ENCODE measurements at regions not wholly inside any gene's neighbourhood (a gene's known extent, or its start where the extent isn't known, plus 50 kb on each side); places are given as distances from the start of the nearest gene placed in this dataset.
"Not testable (repeated sequence)": the region's sequence is repeated elsewhere in the genome, so short reads cannot be mapped to it uniquely, and the experiment has no call there.

GRCh38 chr2:180234991-180235390, 227.9 kb upstream of the CWC22 start:
- H3K9me3 ChIP-seq (ENCODE audit: control insufficient read depth, low read length); H3K9me3 Mint-ChIP-seq: not testable (repeated sequence)

DNA sequence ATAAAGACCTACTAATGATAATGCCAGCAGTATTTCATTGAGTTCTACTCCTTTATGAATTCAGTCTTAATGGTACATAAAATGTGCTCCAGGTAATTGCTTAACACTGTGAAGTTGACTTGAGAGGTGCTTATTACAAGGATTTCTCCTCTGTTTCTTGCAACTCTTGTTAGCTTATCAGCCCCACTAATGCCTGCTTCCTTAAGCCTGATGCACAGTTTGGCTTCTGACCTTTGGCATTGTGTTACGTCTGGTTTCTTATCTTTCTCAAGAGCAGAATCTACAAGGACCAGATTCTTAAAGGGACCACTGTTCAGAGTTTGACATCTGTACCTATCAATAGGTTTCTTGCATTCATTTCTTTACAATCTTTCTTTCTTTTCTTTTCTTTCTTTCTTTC, 223.9 kb upstream of the CWC22 start:
- no peak overlapping the region for H3K4me3 ChIP-seq (ENCODE audit: low read length)

More at GRCh38 chr2:180234991-180235390, 227.9 kb upstream of the CWC22 start:
- H3K9ac ChIP-seq (ENCODE audit: extremely low read depth, low read length, poor library complexity, severe bottlenecking); H3K36me3 ChIP-seq (ENCODE audit: control insufficient read depth, insufficient read depth, low read length); DNase-seq; H3K27ac ChIP-seq (ENCODE audit: low read depth, low read length); H3K4me3 Mint-ChIP-seq; H3K27ac Mint-ChIP-seq; H3K4me3 ChIP-seq (ENCODE audit: low read length); H3K27me3 Mint-ChIP-seq (ENCODE audit: insufficient read depth); H3K27me3 ChIP-seq (ENCODE audit: control insufficient read depth, insufficient read depth, low read length, poor library complexity, severe bottlenecking); H3K36me3 Mint-ChIP-seq (ENCODE audit: low read depth); H3K4me1 ChIP-seq (ENCODE audit: control insufficient read depth, insufficient read depth, low read length): not testable (repeated sequence)
- WGBS, 2 experiments (ENCODE audit: insufficient coverage in 1 of 2, insufficient read length in 1 of 2): 96 to 100% methylated on average over 5 of the region's 5 CpGs
- H3K4me1 Mint-ChIP-seq: peaks cover 12% of the 10 kb centered on the region

DNA sequence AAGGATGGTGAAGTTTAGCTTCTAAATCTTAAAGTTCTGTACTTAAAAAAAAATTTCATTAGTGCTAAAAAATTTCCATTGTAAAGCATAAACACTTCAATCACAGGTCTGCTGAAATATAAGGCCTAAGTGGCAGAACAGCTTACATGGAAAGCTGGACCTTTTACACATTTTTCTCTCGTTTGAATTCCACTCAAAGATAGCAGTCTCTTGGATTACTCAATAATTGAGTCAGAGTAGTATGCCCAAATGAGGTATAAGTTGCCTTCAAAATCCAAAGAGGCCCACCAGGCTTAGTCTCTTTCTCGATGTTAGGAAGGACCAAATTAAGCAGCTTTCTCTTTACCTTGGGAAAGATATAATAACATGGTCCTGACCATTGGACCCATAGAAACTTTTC, 220.4 kb upstream of the CWC22 start:
- H3K27ac ChIP-seq (ENCODE audit: low read depth, low read length): no peak overlapping the region
- no peak overlapping the region for H3K27ac Mint-ChIP-seq
- DNase-seq: no peak
- 84 to 97% methylated on average over 2 of the region's 2 CpGs for WGBS, 2 experiments (ENCODE audit: insufficient coverage in 1 of 2, insufficient read length in 1 of 2)
- no peak overlapping the region for H3K9ac ChIP-seq (ENCODE audit: extremely low read depth, low read length, poor library complexity, severe bottlenecking)
- peaks cover 25% of the 10 kb centered on the region for H3K9me3 Mint-ChIP-seq
- H3K36me3 ChIP-seq (ENCODE audit: control insufficient read depth, insufficient read depth, low read length): no peaks in the 10 kb centered on the region
- peaks cover 26% of the 10 kb centered on the region for H3K4me1 Mint-ChIP-seq
- peaks cover 9% of the 10 kb centered on the region for H3K4me1 ChIP-seq (ENCODE audit: control insufficient read depth, insufficient read depth, low read length)
- no peaks in the 10 kb centered on the region for H3K27me3 Mint-ChIP-seq (ENCODE audit: insufficient read depth)
- peaks cover 23% of the 10 kb centered on the region for H3K9me3 ChIP-seq (ENCODE audit: control insufficient read depth, low read length)
- no peaks in the 10 kb centered on the region for H3K27me3 ChIP-seq (ENCODE audit: control insufficient read depth, insufficient read depth, low read length, poor library complexity, severe bottlenecking)
- no peak for TF ChIP-seq CTCF (conservative IDR thresholded peaks at IDR 0.05)
- H3K36me3 Mint-ChIP-seq (ENCODE audit: low read depth): no peaks in the 10 kb centered on the region
- H3K4me3 ChIP-seq (ENCODE audit: low read length): no peak overlapping the region
- H3K4me3 Mint-ChIP-seq: no peak overlapping the region

More for the DNA sequence above, 223.9 kb upstream of the CWC22 start:
- no peak overlapping the region for H3K27ac ChIP-seq (ENCODE audit: low read depth, low read length)
- Mint-ChIP-seq H3K27me3 (ENCODE audit: insufficient read depth) (no peaks in the 10 kb centered on the region), H3K4me1 (peaks cover 26% of the 10 kb centered on the region), H3K27ac (no peak overlapping the region), H3K36me3 (ENCODE audit: low read depth) (no peaks in the 10 kb centered on the region), H3K4me3 (no peak overlapping the region), H3K9me3 (peaks cover 5% of the 10 kb centered on the region)
- peaks cover 10% of the 10 kb centered on the region for H3K4me1 ChIP-seq (ENCODE audit: control insufficient read depth, insufficient read depth, low read length)
- H3K36me3 ChIP-seq (ENCODE audit: control insufficient read depth, insufficient read depth, low read length): no peaks in the 10 kb centered on the region
- 2 to 9% methylated on average over 1 of the region's 1 CpG for WGBS, 2 experiments (ENCODE audit: insufficient coverage in 1 of 2, insufficient read length in 1 of 2)
- no peak for DNase-seq
- no peak for TF ChIP-seq CTCF (conservative IDR thresholded peaks at IDR 0.05)
- H3K27me3 ChIP-seq (ENCODE audit: control insufficient read depth, insufficient read depth, low read length, poor library complexity, severe bottlenecking): no peaks in the 10 kb centered on the region
- H3K9ac ChIP-seq (ENCODE audit: extremely low read depth, low read length, poor library complexity, severe bottlenecking): no peak overlapping the region
- peaks cover 5% of the 10 kb centered on the region for H3K9me3 ChIP-seq (ENCODE audit: control insufficient read depth, low read length)

- no peak overlapping the region for H3K9ac ChIP-seq (ENCODE audit: extremely low read depth, low read length, poor library complexity, severe bottlenecking)
- peaks cover 15% of the 10 kb centered on the region for H3K4me1 Mint-ChIP-seq
- H3K27me3 ChIP-seq (ENCODE audit: control insufficient read depth, insufficient read depth, low read length, poor library complexity, severe bottlenecking): no peaks in the 10 kb centered on the region
- no peak overlapping the region for H3K27ac Mint-ChIP-seq
- H3K9me3 Mint-ChIP-seq: peaks cover 25% of the 10 kb centered on the region
- TF ChIP-seq CTCF (conservative IDR thresholded peaks at IDR 0.05): no peak
- DNase-seq: no peak
- H3K4me1 ChIP-seq (ENCODE audit: control insufficient read depth, insufficient read depth, low read length): peaks cover 6% of the 10 kb centered on the region
- no peak overlapping the region for H3K27ac ChIP-seq (ENCODE audit: low read depth, low read length)
- peaks cover 23% of the 10 kb centered on the region for H3K9me3 ChIP-seq (ENCODE audit: control insufficient read depth, low read length)
- peak overlapping the region; percentile 23 for H3K4me3 ChIP-seq (ENCODE audit: low read length)
- H3K36me3 ChIP-seq (ENCODE audit: control insufficient read depth, insufficient read depth, low read length): no peaks in the 10 kb centered on the region
- H3K4me3 Mint-ChIP-seq: no peak overlapping the region
- H3K36me3 Mint-ChIP-seq (ENCODE audit: low read depth): no peaks in the 10 kb centered on the region
- H3K27me3 Mint-ChIP-seq (ENCODE audit: insufficient read depth): no peaks in the 10 kb centered on the region
Observed at GRCh38 chr2:180225118-180225517, 218.0 kb upstream of the CWC22 start.
